HG03095 (cell line): ENCODE measurements at regions not wholly inside any gene's neighbourhood (a gene's known extent, or its start where the extent isn't known, plus 50 kb on each side); places are given as distances from the start of the nearest gene placed in this dataset.

Experiments used
- ATAC-seq: cut with Tn5 transposase; IDR thresholded peaks from one replicate; pipeline ENCODE4 v1.9.1; 2021; ENCODE audit warnings: moderate library complexity; ENCODE audit not compliant: unreplicated experiment

DNA sequence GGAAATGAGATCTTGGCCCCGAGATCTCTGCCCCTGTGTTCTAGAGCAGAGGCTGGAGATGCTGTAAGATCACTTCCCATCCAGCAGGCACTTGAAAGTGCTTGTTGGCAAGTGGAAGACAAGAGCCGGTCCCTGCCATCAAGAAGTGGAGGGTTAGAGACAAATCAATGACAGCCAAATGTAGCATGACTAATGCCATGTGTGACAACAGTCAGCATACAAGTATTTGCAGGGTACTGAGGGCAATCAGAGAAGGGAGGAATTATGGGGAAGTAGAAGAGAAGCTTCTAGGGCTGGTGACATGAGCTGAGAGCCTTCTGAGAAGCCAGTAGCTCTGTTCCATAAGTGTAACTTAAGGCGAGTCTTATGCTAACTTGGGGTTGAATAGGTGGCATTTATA is 58.6 kb downstream of the TMEM17 start:
- no peak for ATAC-seq

DNA sequence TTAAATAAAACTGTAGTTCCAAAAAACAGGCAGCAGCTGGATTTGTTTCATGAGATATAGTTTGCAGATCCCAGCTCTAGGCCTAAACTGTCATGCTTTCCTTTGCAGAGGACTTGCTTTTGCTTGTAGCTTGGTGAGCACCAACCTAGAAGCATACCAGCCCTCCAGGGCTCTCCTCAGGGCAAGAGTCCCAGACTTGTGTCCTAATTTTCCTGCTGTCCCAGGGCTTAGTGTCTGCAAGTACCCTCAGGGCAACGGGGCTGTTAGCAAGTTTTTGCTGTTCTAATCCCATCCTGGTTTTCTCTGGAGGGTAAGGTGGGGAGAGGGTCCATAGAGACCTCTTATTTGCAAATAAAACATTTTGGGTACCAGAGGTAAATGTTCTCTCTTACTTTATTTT is 59.5 kb downstream of the TMEM17 start:
- no peak for ATAC-seq

DNA sequence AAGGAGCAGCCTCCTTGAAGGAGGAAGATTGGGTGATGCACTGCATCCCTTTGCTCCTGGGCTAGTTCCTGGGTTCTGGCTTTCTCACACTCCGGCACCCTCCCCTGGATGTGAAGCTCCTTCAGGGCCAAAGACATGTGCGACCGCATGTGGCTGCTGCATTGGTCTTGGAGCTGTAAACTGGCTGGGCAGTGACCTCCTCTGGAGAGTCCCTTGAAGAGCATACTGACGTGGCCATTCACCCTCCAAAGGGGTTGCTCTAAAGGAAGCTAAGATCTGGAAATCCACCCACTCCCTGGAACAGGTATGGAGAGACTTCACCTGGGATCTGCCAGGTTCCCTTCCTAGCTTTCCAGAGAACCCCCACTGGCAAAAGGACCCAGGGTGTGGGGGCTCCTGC is 62.1 kb downstream of the TMEM17 start:
- no peak for ATAC-seq

DNA sequence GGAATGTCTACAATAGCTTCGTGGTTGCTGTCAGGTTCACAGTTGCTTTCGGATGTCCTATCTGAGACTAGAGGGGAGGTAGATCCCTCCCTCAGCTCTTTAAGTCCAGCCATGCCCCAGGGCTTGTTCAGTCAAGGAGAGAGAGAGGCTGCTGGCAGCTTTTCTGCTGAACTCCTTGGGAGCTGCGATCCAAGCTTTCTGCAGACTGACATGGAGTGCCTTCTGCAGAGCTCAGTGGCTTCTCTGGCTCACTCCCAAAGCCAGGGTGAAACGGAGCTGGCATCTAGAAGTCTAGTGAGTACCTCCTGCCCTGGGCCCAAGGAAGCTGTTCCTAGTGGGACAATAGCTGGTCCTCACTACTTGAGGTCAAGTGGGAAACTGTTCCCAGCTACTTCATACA is 62.5 kb downstream of the TMEM17 start:
- no peak for ATAC-seq

DNA sequence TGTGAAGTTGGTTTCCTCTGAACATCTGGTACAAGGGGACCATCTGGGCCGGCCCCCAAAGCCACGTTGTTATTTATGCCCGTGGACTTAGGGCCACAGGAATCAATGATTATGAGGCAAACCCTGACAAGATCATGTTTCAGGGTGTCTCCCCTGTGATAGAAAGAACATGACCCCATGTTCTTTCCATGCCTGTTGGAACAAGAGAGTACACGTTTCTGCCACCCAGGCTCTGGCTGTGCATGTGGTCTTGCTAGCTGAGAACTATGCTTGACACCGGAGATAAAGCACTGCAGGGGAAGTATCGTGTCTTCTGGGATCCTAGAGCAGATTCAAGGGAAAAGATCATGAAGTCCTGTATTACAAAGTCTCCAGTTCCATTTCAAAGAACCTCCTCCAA is 64.2 kb downstream of the TMEM17 start:
- ATAC-seq = no peak

DNA sequence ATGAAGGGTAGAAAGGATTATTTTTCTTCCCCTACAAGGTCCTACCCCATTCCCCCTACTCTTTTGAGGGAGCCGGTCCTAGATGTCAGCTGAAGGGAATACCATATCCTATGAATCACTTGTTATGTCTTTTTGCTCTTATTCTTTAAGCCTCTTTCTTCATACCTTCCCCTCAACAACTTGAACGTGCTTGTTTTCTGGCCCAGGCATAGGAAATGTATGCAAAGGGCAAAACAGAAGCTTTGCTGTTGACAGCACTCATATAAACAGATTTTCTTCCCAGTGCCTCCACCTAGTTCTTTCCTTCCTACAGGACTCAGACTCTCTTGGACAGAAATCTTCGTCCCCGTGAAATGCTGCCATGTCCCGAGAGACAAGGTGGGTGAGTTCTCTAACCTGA is 64.6 kb downstream of the TMEM17 start:
- no peak for ATAC-seq

DNA sequence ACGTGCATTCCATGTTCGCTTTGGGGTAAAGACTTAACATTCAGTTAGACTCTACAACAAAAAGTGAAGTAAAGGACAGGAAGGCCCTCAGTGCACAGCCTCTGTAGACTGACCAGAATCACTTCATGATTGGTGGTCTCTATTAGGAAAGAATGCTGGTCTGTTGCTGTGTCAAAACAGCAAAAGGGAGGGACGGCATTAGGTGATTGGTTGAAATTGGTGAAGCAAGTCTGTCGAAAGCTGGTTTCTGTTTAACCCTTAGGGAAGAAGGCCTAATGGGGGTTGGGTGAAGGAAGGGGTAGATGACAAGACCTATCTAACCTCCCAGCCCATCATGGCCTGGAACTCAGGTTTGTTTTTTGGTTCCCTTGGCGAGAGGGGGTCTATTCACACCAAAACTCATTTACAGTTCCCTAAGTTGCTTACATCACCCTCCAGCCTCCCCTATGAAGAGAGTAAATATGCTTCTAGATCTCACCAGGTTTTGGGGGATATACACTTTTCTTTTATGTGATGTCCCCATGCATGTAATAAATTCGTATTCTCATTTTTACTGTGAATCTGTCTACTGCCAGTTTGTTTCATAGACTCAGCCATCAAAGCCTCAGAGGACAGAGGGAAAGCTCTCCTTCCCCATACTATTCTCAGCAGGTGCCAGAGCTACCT is 65.6 kb downstream of the TMEM17 start:
- no peak for ATAC-seq

DNA sequence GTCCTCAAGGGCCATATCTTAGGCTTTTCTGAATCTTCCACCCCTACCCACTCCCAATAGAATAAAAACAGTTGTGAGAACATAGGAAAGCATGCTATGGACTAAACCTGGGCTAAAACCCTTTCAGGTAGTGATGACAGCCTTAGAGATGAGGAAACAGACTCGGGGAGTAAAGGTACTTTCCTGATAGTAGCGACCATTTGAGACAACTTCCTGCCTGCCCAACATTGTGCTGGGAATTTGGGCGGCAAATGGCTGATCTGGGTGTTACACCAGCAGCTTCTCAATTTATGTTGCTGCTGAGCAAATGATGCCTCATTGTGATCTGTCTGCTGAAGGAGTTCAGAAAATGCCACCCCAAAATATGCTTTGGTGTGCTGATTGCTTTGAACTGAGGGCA is 66.6 kb downstream of the TMEM17 start:
- ATAC-seq = no peak

DNA sequence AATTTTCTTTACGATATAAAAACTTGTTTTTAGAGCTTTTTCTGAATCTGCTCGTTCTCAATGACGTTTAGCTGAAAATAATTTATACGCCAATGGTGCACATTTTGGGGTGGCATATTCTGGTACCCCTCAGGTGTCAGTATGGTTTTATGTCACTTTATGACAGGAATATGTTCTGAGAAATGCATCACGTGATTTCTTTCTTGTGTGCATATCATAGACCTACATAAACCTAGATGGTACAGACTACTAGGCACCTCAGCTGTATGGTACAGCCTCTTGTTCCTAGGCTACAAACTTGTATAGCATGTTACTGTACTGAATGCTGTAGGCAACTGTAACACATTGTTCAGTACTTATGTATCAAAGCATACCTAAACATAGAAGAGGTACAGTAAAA is 68.2 kb downstream of the TMEM17 start:
- ATAC-seq = no peak

DNA sequence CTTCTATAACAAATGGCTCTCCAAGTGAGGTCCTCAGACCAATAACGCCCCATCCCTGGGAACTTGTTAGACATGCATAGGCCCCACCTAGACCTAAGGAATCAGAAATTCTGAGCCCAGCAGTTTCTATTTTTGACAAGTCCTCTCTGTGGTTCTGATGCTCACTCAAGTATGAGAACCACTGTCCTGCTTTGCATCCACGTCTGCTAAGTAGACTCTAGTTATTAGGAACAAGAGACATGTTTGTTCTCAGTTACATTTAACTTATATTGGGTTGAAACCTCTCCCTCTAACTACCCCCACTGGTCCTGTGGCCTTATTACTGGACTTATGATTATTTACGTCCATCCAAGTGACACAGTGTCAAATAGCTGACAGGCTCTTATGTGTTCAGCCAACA is 70.3 kb downstream of the TMEM17 start:
- ATAC-seq = peak; percentile 85

DNA sequence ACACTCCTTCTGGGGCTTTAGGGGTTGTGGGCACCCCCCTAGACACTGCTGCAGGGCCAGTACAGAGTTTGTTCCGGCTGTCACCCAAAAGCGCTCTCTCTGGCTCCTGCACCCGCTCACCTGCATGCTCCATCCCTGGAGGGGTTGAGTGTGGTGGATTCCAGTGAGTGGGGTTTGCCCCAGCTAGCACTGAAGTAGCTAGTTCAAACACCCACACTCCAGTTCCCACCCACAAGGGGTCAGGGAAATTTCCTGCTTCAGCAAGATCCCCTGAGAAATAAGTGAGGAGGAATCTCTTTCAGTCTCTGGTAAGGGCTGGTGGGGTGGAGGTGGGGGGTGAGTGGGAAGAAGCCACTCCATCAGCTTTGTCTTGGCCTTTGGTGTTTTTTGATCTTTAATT is 73.6 kb downstream of the TMEM17 start:
- ATAC-seq = no peak

DNA sequence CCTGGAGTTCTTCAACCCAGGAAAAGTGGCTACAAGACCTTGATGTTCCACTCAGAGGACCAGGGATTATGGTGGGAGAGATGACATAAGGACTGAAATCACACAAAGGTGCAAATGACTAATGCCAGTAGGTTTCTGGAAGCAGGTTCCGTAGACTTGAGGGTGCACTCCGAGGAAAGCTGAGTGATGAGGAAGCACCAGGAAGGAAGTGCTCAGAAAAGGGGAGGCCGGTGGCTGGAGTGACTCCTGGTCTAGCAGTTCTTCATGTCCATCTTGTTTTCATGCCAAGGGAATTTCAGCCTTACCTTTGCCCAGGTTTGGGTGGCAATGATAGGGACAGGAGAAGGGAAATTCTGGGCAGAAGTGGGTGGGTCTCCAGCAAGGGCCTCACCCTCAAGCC is 74.5 kb downstream of the TMEM17 start:
- ATAC-seq = no peak

DNA sequence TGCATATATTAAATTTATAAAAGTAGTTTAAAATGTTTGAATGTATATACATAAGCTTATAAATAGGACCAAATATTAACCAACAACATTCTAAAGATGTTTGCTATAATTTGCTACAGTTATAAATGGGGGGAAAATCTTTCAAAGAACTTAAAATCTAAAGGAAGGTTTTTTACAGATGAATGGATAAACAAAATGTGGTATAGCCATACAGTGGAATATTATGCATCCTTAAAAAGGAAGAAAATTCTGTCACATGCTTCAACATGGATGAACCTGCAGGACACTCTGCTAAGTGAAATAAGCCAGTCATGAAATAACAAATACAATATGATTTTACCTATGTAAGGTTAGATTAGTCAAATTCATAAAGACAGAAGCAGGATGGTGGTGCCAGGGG is 75.8 kb downstream of the TMEM17 start:
- no peak for ATAC-seq

DNA sequence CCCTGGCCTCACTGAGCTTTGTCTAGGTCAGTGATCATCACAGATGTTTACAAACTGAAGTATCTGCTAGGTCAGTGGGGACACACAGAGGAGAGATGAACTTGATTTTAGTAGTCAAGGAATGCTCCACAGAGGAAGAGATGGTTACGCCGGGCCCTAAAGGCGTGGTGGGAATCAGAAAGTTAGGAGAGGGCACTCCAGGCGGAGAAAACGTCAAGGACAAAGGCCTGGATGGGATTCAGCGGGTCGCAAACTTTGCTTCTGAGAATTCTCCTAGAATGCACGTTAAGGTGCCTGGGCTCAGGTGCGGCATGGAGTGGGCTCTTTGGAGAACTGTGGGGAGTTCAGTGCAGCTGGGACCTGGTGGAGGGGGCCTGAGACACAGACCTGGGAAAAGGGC is 78.8 kb downstream of the TMEM17 start:
- no peak for ATAC-seq

DNA sequence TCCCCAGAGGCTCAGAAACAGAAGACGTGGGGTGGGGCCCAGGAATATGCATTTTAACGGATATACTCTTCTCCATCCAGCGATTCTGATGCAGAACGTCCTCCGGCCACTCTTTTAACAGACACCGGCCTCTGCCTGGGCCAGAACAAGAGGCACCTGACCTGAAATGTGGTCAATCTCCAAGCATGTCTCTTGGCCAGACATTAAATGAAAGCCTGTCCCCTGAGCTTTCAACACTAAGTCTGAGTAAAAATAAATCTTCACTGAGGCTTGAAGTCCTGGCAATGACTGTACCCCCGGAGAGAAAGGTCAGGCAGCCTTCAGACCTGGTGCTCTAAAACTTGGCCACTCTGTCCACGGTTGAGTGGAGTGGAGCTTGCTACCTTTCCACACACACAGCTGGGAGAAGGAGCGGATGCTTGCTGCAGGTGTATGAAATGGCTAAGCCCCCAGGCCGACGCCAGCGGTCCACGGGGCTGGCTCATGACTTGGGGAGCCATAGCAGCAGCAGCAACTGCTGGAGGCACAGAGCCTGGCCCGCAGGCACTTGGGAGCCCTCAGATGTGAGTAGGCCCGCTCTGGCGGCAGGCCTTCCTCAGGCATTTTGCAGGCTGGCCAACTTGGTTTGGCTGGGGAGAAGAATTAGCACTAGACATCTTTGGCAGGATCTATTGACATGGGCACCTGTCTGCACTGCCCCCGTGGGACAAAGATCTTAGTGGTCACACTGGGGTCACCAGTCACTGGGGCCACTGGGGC is 79.7 kb downstream of the TMEM17 start:
- ATAC-seq = no peak

DNA sequence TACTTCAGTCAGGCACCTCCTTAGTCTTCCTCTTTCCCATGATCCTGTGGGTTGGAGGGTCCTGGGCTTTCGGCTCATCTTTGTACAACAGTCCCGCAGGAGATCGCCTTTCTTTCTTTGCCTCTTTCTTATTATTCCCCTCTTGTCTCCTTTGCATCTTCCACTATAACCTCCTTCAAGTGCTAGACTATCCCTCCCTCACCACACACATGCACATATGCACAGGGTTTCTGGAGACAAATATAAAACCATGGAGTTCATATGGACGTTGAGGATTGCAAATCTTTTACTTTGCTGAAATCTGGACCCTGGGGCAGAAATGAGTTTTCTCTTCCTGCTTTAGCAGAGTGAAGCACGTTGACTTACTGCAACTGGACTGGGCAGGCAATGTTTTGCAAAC is 80.3 kb downstream of the TMEM17 start:
- ATAC-seq = no peak

DNA sequence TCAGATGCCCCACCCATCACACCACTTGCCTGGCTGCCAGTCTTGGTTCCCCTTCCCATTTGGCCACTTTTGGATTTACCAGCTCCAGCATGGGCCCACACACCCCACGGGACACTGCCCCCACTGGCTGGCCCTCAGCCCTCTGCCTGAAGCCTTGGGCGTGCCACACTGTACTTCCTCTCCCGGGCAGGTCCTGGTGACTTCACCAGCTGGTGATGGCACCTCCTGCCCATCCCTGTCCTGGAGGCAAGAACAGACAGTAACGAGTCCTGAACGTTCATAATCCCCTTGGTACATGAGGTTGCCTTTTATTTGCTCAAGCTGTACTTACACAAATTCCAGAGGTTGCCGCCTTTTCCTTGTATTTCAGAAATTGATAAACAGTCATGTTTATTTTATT is 81.1 kb downstream of the TMEM17 start:
- no peak for ATAC-seq

DNA sequence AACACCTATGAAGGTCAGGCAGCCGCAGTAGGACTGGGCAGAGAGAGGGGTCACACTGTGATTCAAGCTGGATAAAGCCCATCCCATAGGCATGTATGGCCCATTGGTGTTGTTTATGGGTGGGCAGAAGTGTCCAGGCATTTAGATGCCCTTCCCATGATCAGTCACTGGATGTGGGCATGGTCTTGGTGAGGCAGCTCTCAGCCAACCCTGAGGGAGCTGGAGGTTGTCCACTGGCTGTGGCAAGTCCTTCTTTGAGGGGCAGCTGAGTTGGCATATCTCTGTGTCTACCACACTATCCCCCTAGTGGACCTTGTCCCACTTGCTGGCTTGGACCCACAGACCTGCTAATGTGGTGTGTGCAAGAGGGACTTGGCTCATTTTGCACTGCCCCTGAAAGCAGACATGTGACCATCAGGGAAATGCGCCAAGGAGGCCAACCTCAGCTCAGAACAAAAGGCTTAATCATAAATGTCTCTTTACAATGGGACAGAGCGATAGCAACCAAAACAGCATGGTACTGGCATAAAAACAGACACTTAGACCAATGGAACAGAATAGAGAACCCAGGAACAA is 82.0 kb downstream of the TMEM17 start:
- no peak for ATAC-seq

DNA sequence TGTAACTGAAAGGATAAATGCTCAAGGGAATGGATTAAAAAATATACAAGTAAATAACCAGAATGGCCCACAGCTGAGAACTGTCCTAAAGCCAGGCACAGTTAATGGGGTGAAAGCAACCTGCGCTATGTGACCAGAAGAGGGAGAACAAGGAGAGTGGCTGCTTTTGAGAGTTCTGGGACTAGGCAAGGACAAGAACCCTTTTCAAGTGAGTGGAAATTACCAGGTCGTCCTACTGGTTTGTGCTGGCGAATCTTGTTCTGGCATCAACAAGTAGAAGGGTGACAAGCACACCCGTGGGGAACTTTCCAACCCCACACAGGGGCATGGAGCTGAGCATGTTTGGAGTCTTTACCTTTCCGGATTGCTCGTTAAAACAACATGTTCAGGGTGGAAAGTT is 82.8 kb downstream of the TMEM17 start:
- ATAC-seq = no peak

DNA sequence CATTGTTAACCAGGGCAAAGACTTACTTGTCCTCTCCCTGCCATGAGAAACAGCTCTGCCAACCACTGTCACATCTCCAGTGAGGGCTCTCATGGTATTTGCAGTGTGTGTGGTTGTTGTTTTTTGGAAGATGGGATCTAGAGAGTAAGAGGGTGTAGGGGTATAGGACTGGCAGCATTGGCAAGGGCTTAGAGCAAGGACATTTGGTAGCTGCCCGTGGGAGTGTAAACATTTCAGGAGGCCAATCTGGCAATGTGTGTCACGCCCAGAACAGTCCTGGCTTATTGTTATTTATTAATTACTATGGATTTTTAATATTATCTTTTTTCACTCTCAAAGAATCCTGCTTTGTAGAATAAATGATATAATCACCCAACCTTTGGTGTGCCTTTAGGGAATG is 90.5 kb downstream of the TMEM17 start:
- ATAC-seq = no peak

DNA sequence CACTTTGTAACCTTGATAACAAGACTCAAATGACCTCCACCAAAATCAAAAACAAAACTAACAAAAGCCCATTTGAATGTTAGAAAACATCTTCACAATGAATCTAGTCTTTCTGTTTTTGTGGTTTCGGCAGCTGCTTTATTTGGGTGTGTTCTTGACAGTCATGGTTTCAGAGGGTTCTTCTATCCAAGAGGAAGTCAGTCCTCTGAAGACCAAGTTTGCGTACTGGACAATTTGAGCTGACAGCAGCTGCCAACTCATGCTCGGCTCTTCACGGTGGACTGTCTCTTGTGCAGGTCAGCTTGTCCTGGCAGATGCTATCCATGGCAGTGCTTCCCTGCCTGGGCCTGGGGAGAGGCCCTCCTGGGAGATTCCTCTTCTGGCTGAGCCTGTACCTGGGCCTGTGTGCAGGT is 91.0 kb downstream of the TMEM17 start:
- peak; percentile 82 for ATAC-seq

DNA sequence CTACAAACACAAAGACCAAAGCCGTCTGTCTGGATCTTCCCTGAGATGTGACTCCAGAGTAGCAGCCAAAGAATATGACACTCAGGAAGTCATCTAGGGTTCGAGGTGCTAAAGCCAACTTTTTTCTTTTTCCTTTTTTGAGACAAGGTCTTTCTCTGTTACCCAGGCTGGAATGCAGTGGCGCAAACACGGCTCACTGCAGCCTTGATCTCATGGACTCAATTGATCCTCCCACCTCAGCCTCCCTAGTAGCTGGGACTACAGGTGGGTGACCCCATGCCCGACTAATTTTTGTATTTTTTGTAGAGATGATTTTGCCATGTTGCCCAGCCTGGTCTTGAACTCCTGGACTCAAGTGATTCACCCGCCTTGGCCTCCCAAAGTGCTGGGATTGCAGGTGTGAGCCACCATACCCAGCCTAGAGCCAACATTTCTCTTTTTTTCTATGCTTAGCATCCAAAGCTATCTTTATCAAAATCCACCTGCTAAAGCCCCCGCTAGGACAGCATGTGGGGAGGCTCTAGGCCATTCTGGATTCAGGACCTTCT is 92.8 kb downstream of the TMEM17 start:
- ATAC-seq = no peak
